ENCODE measurements at regions not wholly inside any gene's neighbourhood (a gene's known extent, or its start where the extent isn't known, plus 50 kb on each side); places are given as distances from the start of the nearest gene placed in this dataset.

GRCh38 chr4:104404361-104404760 lies 90.3 kb downstream of the CXXC4 start:
- Mint-ChIP-seq H3K36me3 (ENCODE audit: low read depth) (no peaks in the 10 kb centered on the region), H3K27ac (no peak overlapping the region), H3K9me3 (peaks cover 4% of the 10 kb centered on the region; the same call in 2 of the 3 replicates), H3K27me3 (ENCODE audit: insufficient read depth, low read depth, poor library complexity) (no peaks in the 10 kb centered on the region), H3K4me1 (no peaks in the 10 kb centered on the region), H3K4me3 (no peak overlapping the region)
- no peaks in the 10 kb centered on the region for H3K4me1 ChIP-seq (ENCODE audit: insufficient read depth)
- no peaks in the 10 kb centered on the region for H3K79me2 ChIP-seq (replicated peaks; ENCODE audit: insufficient read depth)
- TF ChIP-seq ZNF462 (CRISPR knock-in tag; IDR thresholded peaks at IDR 0.05) (no peak), ZNF331 (CRISPR knock-in tag; IDR thresholded peaks at IDR 0.05; ENCODE audit: low read depth) (no peak), REST (IDR thresholded peaks at IDR 0.05; ENCODE audit: unreplicated experiment) (no peak), CREB1 (CRISPR knock-in tag; IDR thresholded peaks at IDR 0.05; ENCODE audit: low read depth) (no peak), EZH2 (IDR thresholded peaks at IDR 0.05; ENCODE audit: low read depth, unreplicated experiment) (no peak)
- H3K36me3 ChIP-seq (ENCODE audit: insufficient read depth), result no peaks in the 10 kb centered on the region
- H3K4me2 ChIP-seq, result no peak overlapping the region
- H3K27me3 ChIP-seq (ENCODE audit: insufficient read depth), result no peaks in the 10 kb centered on the region
- no peaks in the 10 kb centered on the region for H4K20me1 ChIP-seq (replicated peaks; ENCODE audit: insufficient read depth)
- H2AFZ ChIP-seq, result no peak overlapping the region
- H3K9me2 ChIP-seq (ENCODE audit: insufficient read depth), result no peaks in the 10 kb centered on the region
- ATAC-seq (no peak), DNase-seq (ENCODE audit: low spot score) (no peak)
- no peak overlapping the region for H3K27ac ChIP-seq (ENCODE audit: low read depth)
- H3K4me3 ChIP-seq, result no peak overlapping the region
- H3F3A ChIP-seq (replicated peaks; ENCODE audit: low read depth), result no peaks in the 10 kb centered on the region

All from GM23338 (cell line).